ENCODE measurements at regions not wholly inside any gene's neighbourhood (a gene's known extent, or its start where the extent isn't known, plus 50 kb on each side); places are given as distances from the start of the nearest gene placed in this dataset.
"Not testable (repeated sequence)": the region's sequence is repeated elsewhere in the genome, so short reads cannot be mapped to it uniquely, and the experiment has no call there.

DNA sequence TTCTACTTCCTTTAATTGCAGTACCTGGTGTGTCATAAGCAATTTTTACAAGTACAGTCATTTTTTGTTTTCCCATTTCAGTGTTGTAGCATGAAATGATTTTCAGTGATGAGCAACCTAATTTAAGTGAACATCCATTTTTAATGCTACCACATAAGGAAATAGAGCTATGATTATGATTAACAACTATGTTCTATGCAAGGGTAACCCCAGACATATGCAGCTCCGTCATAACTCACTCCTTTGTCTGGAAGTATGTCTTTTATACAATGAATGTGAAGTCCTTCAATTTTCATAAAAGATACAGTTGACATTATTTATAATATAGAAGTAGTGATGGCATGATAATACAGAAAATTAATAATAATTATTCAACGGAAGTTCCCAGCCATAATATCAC lies 783.3 kb upstream of the CDH18 start:
- TF ChIP-seq, protein P1, sequence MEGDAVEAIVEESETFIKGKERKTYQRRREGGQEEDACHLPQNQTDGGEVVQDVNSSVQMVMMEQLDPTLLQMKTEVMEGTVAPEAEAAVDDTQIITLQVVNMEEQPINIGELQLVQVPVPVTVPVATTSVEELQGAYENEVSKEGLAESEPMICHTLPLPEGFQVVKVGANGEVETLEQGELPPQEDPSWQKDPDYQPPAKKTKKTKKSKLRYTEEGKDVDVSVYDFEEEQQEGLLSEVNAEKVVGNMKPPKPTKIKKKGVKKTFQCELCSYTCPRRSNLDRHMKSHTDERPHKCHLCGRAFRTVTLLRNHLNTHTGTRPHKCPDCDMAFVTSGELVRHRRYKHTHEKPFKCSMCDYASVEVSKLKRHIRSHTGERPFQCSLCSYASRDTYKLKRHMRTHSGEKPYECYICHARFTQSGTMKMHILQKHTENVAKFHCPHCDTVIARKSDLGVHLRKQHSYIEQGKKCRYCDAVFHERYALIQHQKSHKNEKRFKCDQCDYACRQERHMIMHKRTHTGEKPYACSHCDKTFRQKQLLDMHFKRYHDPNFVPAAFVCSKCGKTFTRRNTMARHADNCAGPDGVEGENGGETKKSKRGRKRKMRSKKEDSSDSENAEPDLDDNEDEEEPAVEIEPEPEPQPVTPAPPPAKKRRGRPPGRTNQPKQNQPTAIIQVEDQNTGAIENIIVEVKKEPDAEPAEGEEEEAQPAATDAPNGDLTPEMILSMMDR (conservative IDR thresholded peaks at IDR 0.05 in 1 of 2, IDR thresholded peaks at IDR 0.05 in 1 of 2; ENCODE audit: low read depth in 1 of 2, low read length in 2 of 2), result not testable (repeated sequence)
- TF ChIP-seq EZH2 (IDR thresholded peaks at IDR 0.05; ENCODE audit: low read length, missing control alignments), result not testable (repeated sequence)

All from fibroblast of lung (primary cell).